Caco-2 (cell line): ENCODE measurements at regions not wholly inside any gene's neighbourhood (a gene's known extent, or its start where the extent isn't known, plus 50 kb on each side); places are given as distances from the start of the nearest gene placed in this dataset.

Source experiments
- BruUV-seq: library from RNA; stranded (reverse); fragments of 400-500 nt; replicated peaks from 2 replicates; lab custom pipeline; 2021; lab: Mats Ljungman, UMichigan
- CTCF ChIA-PET: fragments of 300-600 bp; sonication (Branson Sonifier 250); formaldehyde crosslinking; loops from one replicate; lab custom pipeline; 2022; ENCODE audit warnings: antibody characterized with exemption; lab: Charles Lee
- POLR2A ChIA-PET: fragments of 300-600 bp; sonication (Branson Sonifier 250); formaldehyde crosslinking; loops from one replicate; lab custom pipeline; 2022; ENCODE audit warnings: antibody characterized with exemption; lab: Charles Lee
- DNase-seq, 2 experiments: peaks; one replicate each; pipeline versions ENCODE4 v3.0.0 to v3.0.0-alpha.2; 2020 to 2022
- H3K27me3 ChIP-seq: replicated peaks from 2 replicates; pipeline ENCODE4 v1.6.0; 2011; ENCODE audit warnings: low read length; ENCODE audit not compliant: control insufficient read depth, insufficient read depth
- H3K36me3 ChIP-seq: 2 replicates; pipeline ENCODE4 v1.5.1; 2011; ENCODE audit warnings: low read length; ENCODE audit not compliant: control insufficient read depth, insufficient read depth
- H3K4me1 ChIP-seq: fragments of 250-450 bp; sonication (Bioruptor Pico); 2 replicates; pipeline ENCODE4 v1.5.1; 2020; ENCODE audit warnings: mild to moderate bottlenecking
- H3K4me3 ChIP-seq: 2 replicates; pipeline ENCODE4 v1.5.1; 2011; ENCODE audit warnings: low read depth, mild to moderate bottlenecking, control low read depth, low read length
- H3K9me3 ChIP-seq: fragments of 250-450 bp; sonication (Bioruptor Pico); 2 replicates; pipeline ENCODE4 v1.5.1; 2020; ENCODE audit warnings: mild to moderate bottlenecking, moderate library complexity
- H3K27ac Mint-ChIP-seq: one replicate; pipeline ENCODE4 v1.8.0; 2022; ENCODE audit warnings: mixed read lengths; ENCODE audit not compliant: unreplicated experiment
- H3K27me3 Mint-ChIP-seq: one replicate; pipeline ENCODE4 v1.8.0; 2022; ENCODE audit warnings: mixed read lengths; ENCODE audit not compliant: insufficient read depth, unreplicated experiment
- H3K36me3 Mint-ChIP-seq: one replicate; pipeline ENCODE4 v1.8.0; 2022; ENCODE audit warnings: mild to moderate bottlenecking, mixed read lengths; ENCODE audit not compliant: insufficient read depth, unreplicated experiment
- H3K4me1 Mint-ChIP-seq: one replicate; pipeline ENCODE4 v1.8.0; 2022; ENCODE audit warnings: low read depth, mixed read lengths; ENCODE audit not compliant: unreplicated experiment
- H3K4me3 Mint-ChIP-seq: one replicate; pipeline ENCODE4 v1.8.0; 2022; ENCODE audit warnings: mild to moderate bottlenecking, moderate library complexity, mixed read lengths; ENCODE audit not compliant: unreplicated experiment
- H3K9me3 Mint-ChIP-seq: one replicate; pipeline ENCODE4 v1.8.0; 2022; ENCODE audit warnings: mixed read lengths; ENCODE audit not compliant: unreplicated experiment
- CTCF ChIP-seq, 2 experiments: fragments of 200-600 bp in 1 of 2; IDR thresholded peaks; 1 replicate in 1 of 2; 2 replicates in 1 of 2; pipeline versions ENCODE4 v1.5.1 to v1.8.0; 2011 to 2022; ENCODE audit warnings: antibody characterized with exemption in 1 of 2, control low read depth in 1 of 2, inconsistent platforms in 1 of 2, low read depth in 1 of 2, low read length in 1 of 2, mild to moderate bottlenecking in 1 of 2, moderate library complexity in 1 of 2; ENCODE audit not compliant: insufficient read depth in 1 of 2, severe bottlenecking in 1 of 2, unreplicated experiment in 1 of 2
- intact Hi-C: fragments of 100-400 bp; cut with micrococcal nuclease; formaldehyde crosslinking; loops from one replicate; pipeline ENCODE4 v1.10.0; 2022; ENCODE audit not compliant: unreplicated experiment

- ChIA-PET POLR2A (no interaction called here), CTCF (no interaction called here)
- Mint-ChIP-seq H3K9me3 (no peaks in the 10 kb centered on the region), H3K36me3 (no peaks in the 10 kb centered on the region), H3K27me3 (peaks cover 3% of the 10 kb centered on the region), H3K4me3 (no peak overlapping the region), H3K4me1 (no peaks in the 10 kb centered on the region), H3K27ac (no peak overlapping the region)
- no peak for TF ChIP-seq CTCF (IDR thresholded peaks at IDR 0.05; ENCODE audit: insufficient read depth in 1 of 2, low read depth in 1 of 2, low read length in 1 of 2, severe bottlenecking in 1 of 2, unreplicated experiment in 1 of 2)
- DNase-seq, result no peak
- Histone ChIP-seq H3K27me3 (no peaks in the 10 kb centered on the region), H3K9me3 (no peaks in the 10 kb centered on the region), H3K4me1 (no peaks in the 10 kb centered on the region), H3K36me3 (no peaks in the 10 kb centered on the region), H3K4me3 (no peak overlapping the region)
- BruUV-seq, result no TSS peak
- intact Hi-C loops, result no loop called here
These were observed 99.0 kb upstream of the PREP start for GRCh38 chr6:105501826-105502344.

- H3K9me3 Mint-ChIP-seq, result no peaks in the 10 kb centered on the region
- no peaks in the 10 kb centered on the region for H3K36me3 Mint-ChIP-seq
- intact Hi-C loops, result no loop called here
- Histone ChIP-seq H3K4me3 (no peak overlapping the region), H3K36me3 (no peaks in the 10 kb centered on the region), H3K4me1 (no peaks in the 10 kb centered on the region), H3K9me3 (no peaks in the 10 kb centered on the region), H3K27me3 (no peaks in the 10 kb centered on the region)
- CTCF ChIA-PET, result no interaction called here
- no TSS peak for BruUV-seq
- peaks cover 3% of the 10 kb centered on the region for H3K27me3 Mint-ChIP-seq
- no peak for TF ChIP-seq CTCF (IDR thresholded peaks at IDR 0.05; ENCODE audit: insufficient read depth in 1 of 2, low read depth in 1 of 2, low read length in 1 of 2, severe bottlenecking in 1 of 2, unreplicated experiment in 1 of 2)
- no peak overlapping the region for H3K4me3 Mint-ChIP-seq
- DNase-seq, result no peak
- no peak overlapping the region for H3K27ac Mint-ChIP-seq
- POLR2A ChIA-PET, result no interaction called here
- H3K4me1 Mint-ChIP-seq, result no peaks in the 10 kb centered on the region
These were observed 98.4 kb upstream of the PREP start for GRCh38 chr6:105501246-105501645.

GRCh38 chr6:105500693-105501092, 97.8 kb upstream of the PREP start:
- POLR2A ChIA-PET, result no interaction called here
- Histone ChIP-seq H3K27me3 (no peaks in the 10 kb centered on the region), H3K4me1 (no peaks in the 10 kb centered on the region), H3K4me3 (no peak overlapping the region), H3K9me3 (no peaks in the 10 kb centered on the region), H3K36me3 (no peaks in the 10 kb centered on the region)
- Mint-ChIP-seq H3K4me1 (no peaks in the 10 kb centered on the region), H3K36me3 (no peaks in the 10 kb centered on the region), H3K27ac (no peak overlapping the region), H3K27me3 (peaks cover 3% of the 10 kb centered on the region), H3K4me3 (no peak overlapping the region), H3K9me3 (no peaks in the 10 kb centered on the region)
- CTCF ChIA-PET, result no interaction called here
- TF ChIP-seq CTCF (IDR thresholded peaks at IDR 0.05; ENCODE audit: insufficient read depth in 1 of 2, low read depth in 1 of 2, low read length in 1 of 2, severe bottlenecking in 1 of 2, unreplicated experiment in 1 of 2), result no peak
- DNase-seq, result no peak
- no TSS peak for BruUV-seq
- intact Hi-C loops, result no loop called here
